CD14-positive monocyte (primary cell): ENCODE measurements at regions not wholly inside any gene's neighbourhood (a gene's known extent, or its start where the extent isn't known, plus 50 kb on each side); places are given as distances from the start of the nearest gene placed in this dataset.

Experiments
- DNase-seq, 3 donors: peaks; one replicate each; pipeline ENCODE4 v3.0.0-alpha.2; 2011 to 2022
- H2AFZ ChIP-seq: 2 replicates; pipeline ENCODE4 v1.6.0; 2012; ENCODE audit warnings: mild to moderate bottlenecking, low read depth, low read length, inconsistent platforms; ENCODE audit not compliant: insufficient read depth, poor library complexity, severe bottlenecking
- H3K27ac ChIP-seq, 2 donors: 1 replicate in 1 of 2; 2 replicates in 1 of 2; pipeline ENCODE4 v1.5.1; 2012 to 2013; ENCODE audit warnings: low read length in 2 of 2, control low read depth in 1 of 2, inconsistent platforms in 1 of 2, low read depth in 1 of 2, mild to moderate bottlenecking in 1 of 2
- H3K27me3 ChIP-seq, 2 donors: one replicate each; pipeline versions ENCODE4 v1.6.0 to v1.6.1; 2011 to 2013; ENCODE audit warnings: low read length in 2 of 2; ENCODE audit not compliant: control insufficient read depth in 2 of 2, insufficient read depth in 2 of 2
- H3K36me3 ChIP-seq, 2 donors: replicated peaks in 1 of 2; 1 replicate in 1 of 2; 2 replicates in 1 of 2; pipeline versions ENCODE4 v1.5.1 to v1.6.1; 2012 to 2013; ENCODE audit warnings: low read length in 2 of 2, control low read depth in 1 of 2, inconsistent platforms in 1 of 2, mild to moderate bottlenecking in 1 of 2; ENCODE audit not compliant: insufficient read depth in 2 of 2, control insufficient read depth in 1 of 2
- H3K4me1 ChIP-seq, 2 donors: 1 replicate in 1 of 2; 2 replicates in 1 of 2; pipeline versions ENCODE4 v1.5.1 to v1.6.1; 2012 to 2013; ENCODE audit warnings: low read length in 2 of 2, control low read depth in 1 of 2, inconsistent platforms in 1 of 2, mild to moderate bottlenecking in 1 of 2, moderate library complexity in 1 of 2; ENCODE audit not compliant: insufficient read depth in 2 of 2, control insufficient read depth in 1 of 2
- H3K4me2 ChIP-seq: replicated peaks from 2 replicates; pipeline ENCODE3; 2012; ENCODE audit warnings: low read length, moderate library complexity, mild to moderate bottlenecking; ENCODE audit not compliant: poor library complexity, severe bottlenecking; ENCODE audit errors: extremely low read depth
- H3K4me3 ChIP-seq, 3 experiments: fragments of 200-600 bp in 1 of 3; sonication (generic) in 1 of 3; replicated peaks in 1 of 3; 1 replicate in 2 of 3; 2 replicates in 1 of 3; pipeline ENCODE4 v1.5.1; 2011 to 2013; ENCODE audit warnings: low read length in 3 of 3, mild to moderate bottlenecking in 3 of 3, control low read depth in 2 of 3, low read depth in 2 of 3, inconsistent platforms in 1 of 3, moderate library complexity in 1 of 3
- H3K79me2 ChIP-seq: 2 replicates; pipeline ENCODE4 v1.6.0; 2012; ENCODE audit warnings: mild to moderate bottlenecking, control low read depth, inconsistent platforms, low read length, moderate library complexity; ENCODE audit not compliant: insufficient read depth
- H3K9ac ChIP-seq: 2 replicates; pipeline ENCODE4 v1.6.0; 2017; ENCODE audit warnings: low read length, mild to moderate bottlenecking; ENCODE audit not compliant: insufficient read depth, poor library complexity, severe bottlenecking
- H3K9me3 ChIP-seq, 2 donors: replicated peaks in 1 of 2; 1 replicate in 1 of 2; 2 replicates in 1 of 2; pipeline versions ENCODE4 v1.5.1 to v1.6.1; 2012 to 2013; ENCODE audit warnings: low read length in 2 of 2, control low read depth in 1 of 2; ENCODE audit not compliant: control insufficient read depth in 1 of 2, insufficient read depth in 1 of 2
- H4K20me1 ChIP-seq: 2 replicates; pipeline ENCODE4 v1.6.0; 2012; ENCODE audit warnings: mild to moderate bottlenecking, low read length, control low read depth, moderate library complexity; ENCODE audit not compliant: insufficient read depth
- H3K27ac Mint-ChIP-seq, 7 donors: one replicate each; pipeline ENCODE4 v1.8.0; 2020; ENCODE audit warnings: mild to moderate bottlenecking in 7 of 7, mixed read lengths in 7 of 7, moderate library complexity in 6 of 7, inconsistent platforms in 2 of 7
- H3K27me3 Mint-ChIP-seq, 3 donors: one replicate each; pipeline ENCODE4 v1.8.0; 2021 to 2022; ENCODE audit warnings: low read depth in 3 of 3, mild to moderate bottlenecking in 3 of 3, mixed read lengths in 3 of 3, moderate library complexity in 3 of 3, inconsistent platforms in 1 of 3
- H3K36me3 Mint-ChIP-seq, 2 donors: one replicate each; pipeline ENCODE4 v1.8.0; 2020; ENCODE audit warnings: mixed read lengths in 2 of 2, inconsistent platforms in 1 of 2, mild to moderate bottlenecking in 1 of 2
- H3K4me1 Mint-ChIP-seq: one replicate; pipeline ENCODE4 v1.8.0; 2020; ENCODE audit warnings: mild to moderate bottlenecking, mixed read lengths
- H3K4me3 Mint-ChIP-seq, 2 donors: one replicate each; pipeline ENCODE4 v1.8.0; 2020; ENCODE audit warnings: mild to moderate bottlenecking in 2 of 2, mixed read lengths in 2 of 2, moderate library complexity in 1 of 2
- H3K9me3 Mint-ChIP-seq, 7 donors: one replicate each; pipeline ENCODE4 v1.8.0; 2020 to 2022; ENCODE audit warnings: mixed read lengths in 7 of 7, mild to moderate bottlenecking in 6 of 7, moderate library complexity in 6 of 7, inconsistent platforms in 2 of 7
- WGBS: methylation state at CpG from one replicate; pipeline ENCODE4 v1.1.5; 2013; ENCODE audit warnings: missing lambda C conversion rate; ENCODE audit not compliant: insufficient coverage; 5-methylcytosine and 5-hydroxymethylcytosine counted together
- intact Hi-C, 2 donors: fragments of 100-400 bp; cut with micrococcal nuclease; formaldehyde crosslinking; loops; one replicate each; pipeline versions ENCODE4 v1.15.0 to v1.15.1; 2023
- TF ChIP-seq, protein P1 (sequence below): fragments of 200-600 bp; IDR thresholded peaks from one replicate; pipeline ENCODE4 v1.8.0; 2022; ENCODE audit warnings: antibody characterized with exemption, mild to moderate bottlenecking

GRCh38 chr6:74096329-74096728, 400.3 kb downstream of the CD109 start:
- H3K4me3 Mint-ChIP-seq = no peak overlapping the region

DNA sequence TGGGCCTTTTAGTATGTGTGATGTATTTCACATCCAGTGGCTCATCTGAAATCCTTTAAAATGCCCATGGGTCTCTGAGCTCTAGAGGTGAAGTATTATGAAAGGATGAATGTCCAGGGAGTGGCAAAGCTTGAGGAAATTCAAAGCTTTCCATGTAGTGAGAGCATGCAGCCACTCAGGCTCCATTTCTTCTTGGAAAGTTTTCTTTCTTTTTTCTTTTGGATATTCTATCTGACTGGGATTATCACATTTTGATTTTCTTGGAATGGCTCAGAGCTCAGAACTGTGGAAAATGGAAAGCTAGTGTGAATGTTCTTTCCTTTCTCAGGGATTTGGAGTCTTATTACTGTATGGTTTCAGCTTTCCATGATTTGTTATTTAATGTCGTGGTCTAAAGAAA, 397.4 kb downstream of the CD109 start:
- TF ChIP-seq, protein P1, sequence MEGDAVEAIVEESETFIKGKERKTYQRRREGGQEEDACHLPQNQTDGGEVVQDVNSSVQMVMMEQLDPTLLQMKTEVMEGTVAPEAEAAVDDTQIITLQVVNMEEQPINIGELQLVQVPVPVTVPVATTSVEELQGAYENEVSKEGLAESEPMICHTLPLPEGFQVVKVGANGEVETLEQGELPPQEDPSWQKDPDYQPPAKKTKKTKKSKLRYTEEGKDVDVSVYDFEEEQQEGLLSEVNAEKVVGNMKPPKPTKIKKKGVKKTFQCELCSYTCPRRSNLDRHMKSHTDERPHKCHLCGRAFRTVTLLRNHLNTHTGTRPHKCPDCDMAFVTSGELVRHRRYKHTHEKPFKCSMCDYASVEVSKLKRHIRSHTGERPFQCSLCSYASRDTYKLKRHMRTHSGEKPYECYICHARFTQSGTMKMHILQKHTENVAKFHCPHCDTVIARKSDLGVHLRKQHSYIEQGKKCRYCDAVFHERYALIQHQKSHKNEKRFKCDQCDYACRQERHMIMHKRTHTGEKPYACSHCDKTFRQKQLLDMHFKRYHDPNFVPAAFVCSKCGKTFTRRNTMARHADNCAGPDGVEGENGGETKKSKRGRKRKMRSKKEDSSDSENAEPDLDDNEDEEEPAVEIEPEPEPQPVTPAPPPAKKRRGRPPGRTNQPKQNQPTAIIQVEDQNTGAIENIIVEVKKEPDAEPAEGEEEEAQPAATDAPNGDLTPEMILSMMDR = no peak
- Histone ChIP-seq H4K20me1 (no peaks in the 10 kb centered on the region), H3K4me2 (no peak overlapping the region), H3K79me2 (no peaks in the 10 kb centered on the region), H2AFZ (no peak overlapping the region), H3K9me3 (no peaks in the 10 kb centered on the region), H3K27me3 (no peaks in the 10 kb centered on the region), H3K36me3 (no peaks in the 10 kb centered on the region), H3K9ac (no peak overlapping the region), H3K27ac (no peak overlapping the region), H3K4me1 (no peaks in the 10 kb centered on the region), H3K4me3 (no peak overlapping the region)
- Mint-ChIP-seq H3K4me1 (no peaks in the 10 kb centered on the region), H3K27ac (no peak overlapping the region), H3K4me3 (no peak overlapping the region), H3K27me3 (peaks cover 1 to 5% (median 2%) of the 10 kb centered on the region in 3 donors), H3K36me3 (no peaks in the 10 kb centered on the region), H3K9me3 (no peaks in the 10 kb centered on the region)
- intact Hi-C loops = no loop called here
- WGBS = no CpG with 5 or more reads among the region's 1 CpG
- no peak for DNase-seq

More at GRCh38 chr6:74096329-74096728, 400.3 kb downstream of the CD109 start:
- TF ChIP-seq, protein P1 = no peak
- Histone ChIP-seq H3K79me2 (no peaks in the 10 kb centered on the region), H3K9me3 (no peaks in the 10 kb centered on the region), H3K4me3 (no peak overlapping the region), H3K4me1 (no peaks in the 10 kb centered on the region), H3K27ac (no peak overlapping the region), H3K27me3 (no peaks in the 10 kb centered on the region), H3K9ac (no peak overlapping the region), H4K20me1 (no peaks in the 10 kb centered on the region), H3K36me3 (no peaks in the 10 kb centered on the region), H3K4me2 (no peak overlapping the region), H2AFZ (no peak overlapping the region)
- Mint-ChIP-seq H3K36me3 (no peaks in the 10 kb centered on the region), H3K27me3 (peaks cover 0 to 3% (median 1%) of the 10 kb centered on the region in 3 donors), H3K4me1 (no peaks in the 10 kb centered on the region), H3K27ac (no peak overlapping the region), H3K9me3 (no peaks in the 10 kb centered on the region)
- intact Hi-C loops = no loop called here
- DNase-seq = no peak
